SK-N-MC (cell line): ENCODE measurements at regions not wholly inside any gene's neighbourhood (a gene's known extent, or its start where the extent isn't known, plus 50 kb on each side); places are given as distances from the start of the nearest gene placed in this dataset.

ENCODE experiments used
- DNase-seq: peaks from one replicate; pipeline ENCODE4 v3.0.0-alpha.2; 2011; ENCODE audit warnings: low read depth, low spot score
- H3K27ac ChIP-seq: fragments of 200-600 bp; sonication (generic); 2 replicates; pipeline ENCODE4 v1.5.1; 2016; ENCODE audit warnings: mixed run types
- H3K36me3 ChIP-seq: fragments of 200-600 bp; sonication (generic); 2 replicates; pipeline ENCODE4 v1.6.1; 2017; ENCODE audit warnings: antibody characterized with exemption, low read length, mixed read lengths; ENCODE audit not compliant: insufficient read depth
- H3K4me3 ChIP-seq: fragments of 200-600 bp; sonication (generic); 2 replicates; pipeline ENCODE4 v1.5.1; 2016
- H3K9ac ChIP-seq: fragments of 200-600 bp; sonication (generic); 2 replicates; pipeline ENCODE4 v1.8.0; 2017; ENCODE audit warnings: mixed run types, mixed read lengths; ENCODE audit not compliant: insufficient read length
- H3K9me3 ChIP-seq: fragments of 200-600 bp; sonication (generic); 2 replicates; pipeline ENCODE4 v1.6.1; 2017; ENCODE audit warnings: low read depth, mild to moderate bottlenecking, antibody characterized with exemption, low read length, moderate library complexity, mixed read lengths
- EZH2 ChIP-seq: fragments of 200-600 bp; sonication (generic); IDR thresholded peaks from one replicate; pipeline ENCODE4 v1.6.1; 2017; ENCODE audit warnings: antibody characterized with exemption
- FOXP2 ChIP-seq: optimal IDR thresholded peaks from 2 replicates; pipeline ENCODE3; 2011; ENCODE audit warnings: mild to moderate bottlenecking, moderate library complexity; ENCODE audit not compliant: insufficient read depth; ENCODE audit errors: extremely low read length, control extremely low read depth
- POLR2AphosphoS5 ChIP-seq: IDR thresholded peaks from 2 replicates; pipeline ENCODE4 v1.6.1; 2012; ENCODE audit warnings: mild to moderate bottlenecking, low read depth, low read length, borderline replicate concordance

- no peaks in the 10 kb centered on the region for H3K9me3 ChIP-seq
- H3K9ac ChIP-seq, result no peak overlapping the region
- H3K36me3 ChIP-seq, result no peaks in the 10 kb centered on the region
- DNase-seq, result no peak
- no peak overlapping the region for H3K27ac ChIP-seq
- no peak overlapping the region for H3K4me3 ChIP-seq
- TF ChIP-seq FOXP2, result no peak
- no peak for TF ChIP-seq POLR2AphosphoS5
- no peak for TF ChIP-seq EZH2
These were observed 556.4 kb upstream of the CTNND2 start for GRCh38 chr5:12460493-12461261.

- no peak for TF ChIP-seq POLR2AphosphoS5
- TF ChIP-seq EZH2, result no peak
- no peak for TF ChIP-seq FOXP2
- Histone ChIP-seq H3K9ac (no peak overlapping the region), H3K36me3 (no peaks in the 10 kb centered on the region), H3K4me3 (no peak overlapping the region), H3K9me3 (no peaks in the 10 kb centered on the region), H3K27ac (no peak overlapping the region)
- no peak for DNase-seq
These were observed 555.1 kb upstream of the CTNND2 start for GRCh38 chr5:12459326-12459725.

GRCh38 chr5:12419075-12419474, 514.8 kb upstream of the CTNND2 start:
- TF ChIP-seq EZH2, result no peak
- no peak for TF ChIP-seq POLR2AphosphoS5
- TF ChIP-seq FOXP2, result no peak

GRCh38 chr5:12413585-12413984, 509.3 kb upstream of the CTNND2 start:
- Histone ChIP-seq H3K27ac (no peak overlapping the region), H3K9ac (no peak overlapping the region), H3K9me3 (no peaks in the 10 kb centered on the region), H3K36me3 (no peaks in the 10 kb centered on the region), H3K4me3 (no peak overlapping the region)
- TF ChIP-seq FOXP2 (no peak), POLR2AphosphoS5 (no peak), EZH2 (no peak)
- no peak for DNase-seq

More at GRCh38 chr5:12419075-12419474, 514.8 kb upstream of the CTNND2 start:
- Histone ChIP-seq H3K27ac (no peak overlapping the region), H3K36me3 (no peaks in the 10 kb centered on the region), H3K9me3 (no peaks in the 10 kb centered on the region), H3K9ac (no peak overlapping the region), H3K4me3 (no peak overlapping the region)
- DNase-seq, result no peak

GRCh38 chr5:12413075-12413474, 508.8 kb upstream of the CTNND2 start:
- no peak for TF ChIP-seq FOXP2
- no peak for TF ChIP-seq POLR2AphosphoS5
- TF ChIP-seq EZH2, result no peak
- Histone ChIP-seq H3K9ac (no peak overlapping the region), H3K36me3 (no peaks in the 10 kb centered on the region), H3K27ac (no peak overlapping the region), H3K9me3 (no peaks in the 10 kb centered on the region), H3K4me3 (no peak overlapping the region)
- DNase-seq, result no peak

- H3K27ac ChIP-seq, result no peak overlapping the region
- no peaks in the 10 kb centered on the region for H3K9me3 ChIP-seq
These were observed 495.6 kb upstream of the CTNND2 start for GRCh38 chr5:12399868-12400267.

GRCh38 chr5:12392246-12392645, 488.0 kb upstream of the CTNND2 start:
- no peak for TF ChIP-seq FOXP2
- TF ChIP-seq EZH2, result no peak
- no peak for TF ChIP-seq POLR2AphosphoS5
- Histone ChIP-seq H3K27ac (no peak overlapping the region), H3K36me3 (no peaks in the 10 kb centered on the region), H3K9me3 (no peaks in the 10 kb centered on the region), H3K4me3 (no peak overlapping the region), H3K9ac (no peak overlapping the region)
- no peak for DNase-seq

More at GRCh38 chr5:12399868-12400267, 495.6 kb upstream of the CTNND2 start:
- TF ChIP-seq EZH2, result no peak
- TF ChIP-seq FOXP2, result no peak
- no peak for TF ChIP-seq POLR2AphosphoS5
- no peaks in the 10 kb centered on the region for H3K36me3 ChIP-seq
- H3K9ac ChIP-seq, result no peak overlapping the region
- no peak overlapping the region for H3K4me3 ChIP-seq
- DNase-seq, result no peak

GRCh38 chr5:12385095-12385494, 480.8 kb upstream of the CTNND2 start:
- no peak for DNase-seq
- TF ChIP-seq EZH2 (no peak), POLR2AphosphoS5 (no peak), FOXP2 (no peak)
- no peak overlapping the region for H3K4me3 ChIP-seq
- H3K9me3 ChIP-seq, result no peaks in the 10 kb centered on the region
- no peaks in the 10 kb centered on the region for H3K36me3 ChIP-seq
- no peak overlapping the region for H3K27ac ChIP-seq
- H3K9ac ChIP-seq, result no peak overlapping the region
